ENCODE measurements at regions not wholly inside any gene's neighbourhood (a gene's known extent, or its start where the extent isn't known, plus 50 kb on each side); places are given as distances from the start of the nearest gene placed in this dataset.

DNA sequence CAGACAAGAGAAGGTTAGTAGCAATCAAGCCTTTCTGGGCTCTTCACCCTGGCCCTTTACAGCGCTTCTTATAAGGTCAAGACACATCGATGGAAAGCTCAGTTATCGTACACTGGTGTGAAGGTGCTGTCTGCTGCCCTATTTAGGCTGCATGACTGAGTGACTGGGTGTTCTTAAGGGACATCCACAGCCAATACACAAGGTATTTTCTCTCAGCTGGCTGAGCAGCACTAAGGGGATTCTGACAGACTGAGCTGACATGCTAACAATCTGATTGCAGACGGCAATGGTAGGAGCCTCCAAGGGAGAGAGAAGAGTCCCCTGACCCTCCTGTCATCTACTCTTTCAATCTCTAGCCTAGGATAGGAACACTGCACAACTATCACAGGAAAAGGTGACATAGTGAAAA, 577.9 kb downstream of the ISL1 start:
- H3K9me3 Mint-ChIP-seq (ENCODE audit: unreplicated experiment), result no peaks in the 10 kb centered on the region
- H3K36me3 Mint-ChIP-seq (ENCODE audit: low read depth, unreplicated experiment), result no peaks in the 10 kb centered on the region
- no peak overlapping the region for H3K27ac Mint-ChIP-seq (ENCODE audit: unreplicated experiment)
- H3K4me1 Mint-ChIP-seq (ENCODE audit: low read depth, unreplicated experiment), result no peaks in the 10 kb centered on the region
- no peak for FAIRE-seq
- no peak overlapping the region for H3K9ac ChIP-seq (ENCODE audit: low read length)
- no peak for TF ChIP-seq CTCF (IDR thresholded peaks at IDR 0.05; ENCODE audit: insufficient read depth, low read depth, low read length)
- TF ChIP-seq EZH2 (IDR thresholded peaks at IDR 0.05; ENCODE audit: insufficient read depth, low read length), result no peak
- H3K27ac ChIP-seq (ENCODE audit: low read depth, low read length), result no peak overlapping the region
- no peak overlapping the region for H3K4me3 ChIP-seq (ENCODE audit: insufficient read depth, low read depth, low read length)
- no peaks in the 10 kb centered on the region for H3K4me1 ChIP-seq (ENCODE audit: insufficient read depth, low read length)
- H3K79me2 ChIP-seq (ENCODE audit: insufficient read depth, low read length), result no peaks in the 10 kb centered on the region
- no peak overlapping the region for H3K4me2 ChIP-seq (ENCODE audit: low read length)
- no peaks in the 10 kb centered on the region for H3K9me3 ChIP-seq (ENCODE audit: insufficient read depth, low read depth, low read length)
- no peak for DNase-seq (ENCODE audit: low read depth)
- no peaks in the 10 kb centered on the region for H4K20me1 ChIP-seq (ENCODE audit: insufficient read depth, low read length)
- no peaks in the 10 kb centered on the region for H3K36me3 ChIP-seq (ENCODE audit: insufficient read depth, low read length)
- no peaks in the 10 kb centered on the region for H3K27me3 Mint-ChIP-seq (ENCODE audit: low read depth, unreplicated experiment)
- no peak overlapping the region for H2AFZ ChIP-seq (ENCODE audit: low read depth, low read length)
- no peak overlapping the region for H3K4me3 Mint-ChIP-seq (ENCODE audit: unreplicated experiment)
- no peaks in the 10 kb centered on the region for H3K27me3 ChIP-seq (ENCODE audit: insufficient read depth, low read length)

GRCh38 chr5:51968756-51969155, 585.5 kb downstream of the ISL1 start:
- Mint-ChIP-seq H3K4me1 (ENCODE audit: low read depth, unreplicated experiment) (no peaks in the 10 kb centered on the region), H3K36me3 (ENCODE audit: low read depth, unreplicated experiment) (no peaks in the 10 kb centered on the region), H3K27me3 (ENCODE audit: low read depth, unreplicated experiment) (no peaks in the 10 kb centered on the region), H3K4me3 (ENCODE audit: unreplicated experiment) (no peak overlapping the region), H3K27ac (ENCODE audit: unreplicated experiment) (no peak overlapping the region), H3K9me3 (ENCODE audit: unreplicated experiment) (no peaks in the 10 kb centered on the region)
- DNase-seq (ENCODE audit: low read depth) (no peak), FAIRE-seq (no peak)
- Histone ChIP-seq H3K4me3 (ENCODE audit: insufficient read depth, low read depth, low read length) (no peak overlapping the region), H3K27me3 (ENCODE audit: insufficient read depth, low read length) (no peaks in the 10 kb centered on the region), H3K36me3 (ENCODE audit: insufficient read depth, low read length) (no peaks in the 10 kb centered on the region), H3K4me2 (ENCODE audit: low read length) (no peak overlapping the region), H4K20me1 (ENCODE audit: insufficient read depth, low read length) (no peaks in the 10 kb centered on the region), H3K9ac (ENCODE audit: low read length) (no peak overlapping the region), H3K79me2 (ENCODE audit: insufficient read depth, low read length) (no peaks in the 10 kb centered on the region), H2AFZ (ENCODE audit: low read depth, low read length) (no peak overlapping the region), H3K27ac (ENCODE audit: low read depth, low read length) (no peak overlapping the region), H3K9me3 (ENCODE audit: insufficient read depth, low read depth, low read length) (no peaks in the 10 kb centered on the region), H3K4me1 (ENCODE audit: insufficient read depth, low read length) (no peaks in the 10 kb centered on the region)
- TF ChIP-seq EZH2 (IDR thresholded peaks at IDR 0.05; ENCODE audit: insufficient read depth, low read length) (no peak), CTCF (IDR thresholded peaks at IDR 0.05; ENCODE audit: insufficient read depth, low read depth, low read length) (no peak)

DNA sequence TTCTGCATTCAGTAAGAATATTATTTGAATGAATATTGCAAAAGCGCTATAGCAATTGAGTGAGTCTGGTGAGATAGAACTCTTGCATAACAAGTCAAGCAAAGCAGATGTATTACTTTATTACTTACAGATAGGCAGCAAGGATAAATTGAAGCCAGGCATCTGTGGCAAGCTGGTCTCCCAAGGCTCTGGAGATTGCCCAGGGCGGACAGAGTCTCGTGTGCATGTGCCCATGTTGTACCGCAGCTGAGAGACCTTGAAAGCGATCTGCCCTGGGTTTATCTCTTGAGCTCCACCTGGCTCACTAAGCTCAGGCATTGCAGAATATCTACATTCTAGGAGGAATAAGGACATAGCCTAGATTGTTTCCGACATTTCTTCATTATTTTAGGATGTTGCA, 591.6 kb downstream of the ISL1 start:
- TF ChIP-seq CTCF (IDR thresholded peaks at IDR 0.05; ENCODE audit: insufficient read depth, low read depth, low read length), result no peak
- TF ChIP-seq EZH2 (IDR thresholded peaks at IDR 0.05; ENCODE audit: insufficient read depth, low read length), result no peak

More for the DNA sequence above, 591.6 kb downstream of the ISL1 start:
- no peaks in the 10 kb centered on the region for H3K27me3 ChIP-seq (ENCODE audit: insufficient read depth, low read length)
- Mint-ChIP-seq H3K4me3 (ENCODE audit: unreplicated experiment) (no peak overlapping the region), H3K27me3 (ENCODE audit: low read depth, unreplicated experiment) (no peaks in the 10 kb centered on the region), H3K9me3 (ENCODE audit: unreplicated experiment) (no peaks in the 10 kb centered on the region), H3K4me1 (ENCODE audit: low read depth, unreplicated experiment) (peaks cover 7% of the 10 kb centered on the region), H3K36me3 (ENCODE audit: low read depth, unreplicated experiment) (no peaks in the 10 kb centered on the region), H3K27ac (ENCODE audit: unreplicated experiment) (no peak overlapping the region)
- no peak overlapping the region for H3K4me3 ChIP-seq (ENCODE audit: insufficient read depth, low read depth, low read length)
- no peaks in the 10 kb centered on the region for H3K79me2 ChIP-seq (ENCODE audit: insufficient read depth, low read length)
- H3K4me1 ChIP-seq (ENCODE audit: insufficient read depth, low read length), result no peaks in the 10 kb centered on the region
- no peaks in the 10 kb centered on the region for H4K20me1 ChIP-seq (ENCODE audit: insufficient read depth, low read length)
- H3K9me3 ChIP-seq (ENCODE audit: insufficient read depth, low read depth, low read length), result peaks cover 4% of the 10 kb centered on the region
- no peak for DNase-seq (ENCODE audit: low read depth)
- no peaks in the 10 kb centered on the region for H3K36me3 ChIP-seq (ENCODE audit: insufficient read depth, low read length)
- no peak overlapping the region for H3K9ac ChIP-seq (ENCODE audit: low read length)
- H3K27ac ChIP-seq (ENCODE audit: low read depth, low read length), result no peak overlapping the region
- no peak overlapping the region for H2AFZ ChIP-seq (ENCODE audit: low read depth, low read length)
- no peak overlapping the region for H3K4me2 ChIP-seq (ENCODE audit: low read length)
- FAIRE-seq, result no peak

All from astrocyte (in vitro differentiated cells and primary cell).